HG02852 (cell line): ENCODE measurements at regions not wholly inside any gene's neighbourhood (a gene's known extent, or its start where the extent isn't known, plus 50 kb on each side); places are given as distances from the start of the nearest gene placed in this dataset.
"Not testable (repeated sequence)": the region's sequence is repeated elsewhere in the genome, so short reads cannot be mapped to it uniquely, and the experiment has no call there.

Source experiments
- ATAC-seq: cut with Tn5 transposase; IDR thresholded peaks from one replicate; pipeline ENCODE4 v1.9.1; 2021; ENCODE audit warnings: mild to moderate bottlenecking, moderate library complexity; ENCODE audit not compliant: unreplicated experiment

GRCh38 chr10:65053397-65053796, 1532.2 kb downstream of the REEP3 start:
- ATAC-seq, result not testable (repeated sequence)

GRCh38 chr10:65053831-65054351, 1532.7 kb downstream of the REEP3 start:
- not testable (repeated sequence) for ATAC-seq

- ATAC-seq, result not testable (repeated sequence)
Observed at GRCh38 chr10:65054701-65055100, 1533.5 kb downstream of the REEP3 start.

- ATAC-seq, result no peak
Observed at GRCh38 chr10:65065278-65065677, 1544.1 kb downstream of the REEP3 start.

- no peak for ATAC-seq
Observed at GRCh38 chr10:65083222-65083621, 1562.0 kb downstream of the REEP3 start.

GRCh38 chr10:65090991-65091390, 1569.8 kb downstream of the REEP3 start:
- ATAC-seq, result no peak

GRCh38 chr10:65100146-65100545, 1578.9 kb downstream of the REEP3 start:
- ATAC-seq, result no peak

GRCh38 chr10:65100881-65101280, 1579.7 kb downstream of the REEP3 start:
- not testable (repeated sequence) for ATAC-seq

GRCh38 chr10:65110009-65110408, 1588.8 kb downstream of the REEP3 start:
- no peak for ATAC-seq

GRCh38 chr10:65111059-65111458, 1589.9 kb downstream of the REEP3 start:
- ATAC-seq, result not testable (repeated sequence)

GRCh38 chr10:65112573-65112972, 1591.4 kb downstream of the REEP3 start:
- ATAC-seq, result no peak

- no peak for ATAC-seq
Observed at GRCh38 chr10:65123120-65123519, 1601.9 kb downstream of the REEP3 start.

- no peak for ATAC-seq
Observed at GRCh38 chr10:65125212-65125611, 1604.0 kb downstream of the REEP3 start.

GRCh38 chr10:65126288-65126687, 1605.1 kb downstream of the REEP3 start:
- no peak for ATAC-seq

- ATAC-seq, result no peak
Observed at GRCh38 chr10:65128277-65128676, 1607.1 kb downstream of the REEP3 start.

GRCh38 chr10:65130162-65130758, 1609.1 kb downstream of the REEP3 start:
- ATAC-seq, result no peak

GRCh38 chr10:65133652-65134051, 1612.5 kb downstream of the REEP3 start:
- no peak for ATAC-seq

- ATAC-seq, result no peak
Observed at GRCh38 chr10:65135508-65135907, 1614.3 kb downstream of the REEP3 start.

- no peak for ATAC-seq
Observed at GRCh38 chr10:65142641-65143435, 1621.6 kb downstream of the REEP3 start.

- ATAC-seq, result no peak
Observed at GRCh38 chr10:65143723-65144122, 1622.5 kb downstream of the REEP3 start.

GRCh38 chr10:65149878-65150277, 1628.7 kb downstream of the REEP3 start:
- ATAC-seq, result no peak

GRCh38 chr10:65166272-65166671, 1645.1 kb downstream of the REEP3 start:
- ATAC-seq, result no peak
